Urothelium cell line (cell line): ENCODE measurements at regions not wholly inside any gene's neighbourhood (a gene's known extent, or its start where the extent isn't known, plus 50 kb on each side); places are given as distances from the start of the nearest gene placed in this dataset.
"Not testable (repeated sequence)": the region's sequence is repeated elsewhere in the genome, so short reads cannot be mapped to it uniquely, and the experiment has no call there.

ENCODE experiments used
- DNase-seq: peaks from one replicate; pipeline ENCODE4 v3.0.0; 2011; ENCODE audit warnings: low spot score, mixed read lengths
- FAIRE-seq: peaks from 2 replicates; lab custom pipeline; 2011; peaks lifted over from hg19 to GRCh38; lab: Jason Lieb, UNC

DNA sequence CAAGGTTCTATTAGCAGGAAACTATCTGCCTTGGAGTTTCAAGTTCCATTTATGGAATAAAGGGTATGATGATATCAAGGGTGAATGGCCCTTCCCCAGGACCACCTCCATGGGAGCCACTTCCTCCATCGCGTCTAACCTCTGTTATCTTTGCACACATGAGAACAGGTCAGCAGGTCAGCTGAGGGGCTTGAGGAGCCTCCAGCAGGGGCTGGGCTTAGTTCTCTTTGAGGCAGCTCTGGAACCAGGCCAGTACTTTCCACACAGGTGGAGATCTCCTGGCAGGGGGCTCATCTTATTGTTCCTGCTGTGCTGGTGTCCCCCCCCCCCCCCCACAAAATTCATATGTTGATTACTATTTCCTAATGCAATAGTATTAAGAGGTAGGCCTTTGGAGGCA lies 472.2 kb upstream of the ZMIZ1 start:
- FAIRE-seq (peak; percentile 37), DNase-seq (no peak)

DNA sequence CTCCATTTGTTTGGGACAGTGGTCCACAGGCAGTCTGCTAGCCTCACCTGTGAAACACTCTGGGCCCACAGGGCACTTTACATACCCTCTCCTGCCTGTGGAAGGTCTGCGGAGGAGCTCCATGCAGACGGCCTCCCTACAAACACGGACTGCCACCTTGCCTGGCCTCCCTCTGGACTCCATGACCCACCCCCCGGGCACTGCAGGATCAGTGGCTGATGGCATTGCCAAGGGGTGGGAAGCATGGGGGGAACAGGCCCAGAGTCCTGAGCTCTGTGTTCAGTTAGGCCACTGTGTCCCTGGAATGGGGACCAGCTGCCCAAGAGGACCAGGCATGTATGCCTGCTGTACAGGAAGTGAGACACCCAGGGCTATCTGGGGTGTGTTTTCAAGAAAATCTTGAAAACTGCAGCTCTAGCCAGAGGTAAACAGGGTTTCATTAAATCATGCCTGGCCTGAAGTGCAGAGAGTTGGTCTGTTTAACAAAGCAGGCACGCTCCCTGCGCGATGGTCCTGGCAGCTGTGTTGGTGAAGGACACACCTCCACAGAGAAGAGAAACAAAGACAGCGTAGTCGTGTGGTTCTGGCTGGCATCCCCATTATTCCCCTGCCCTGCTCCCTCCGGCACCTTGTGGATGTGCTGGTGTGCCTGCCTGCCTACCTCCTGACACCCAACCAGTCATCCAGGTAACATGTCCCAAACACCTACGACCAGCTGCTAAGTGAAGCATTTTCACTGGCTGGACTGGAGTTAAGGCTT lies 470.8 kb upstream of the ZMIZ1 start:
- FAIRE-seq: peak; percentile 74
- DNase-seq: no peak

DNA sequence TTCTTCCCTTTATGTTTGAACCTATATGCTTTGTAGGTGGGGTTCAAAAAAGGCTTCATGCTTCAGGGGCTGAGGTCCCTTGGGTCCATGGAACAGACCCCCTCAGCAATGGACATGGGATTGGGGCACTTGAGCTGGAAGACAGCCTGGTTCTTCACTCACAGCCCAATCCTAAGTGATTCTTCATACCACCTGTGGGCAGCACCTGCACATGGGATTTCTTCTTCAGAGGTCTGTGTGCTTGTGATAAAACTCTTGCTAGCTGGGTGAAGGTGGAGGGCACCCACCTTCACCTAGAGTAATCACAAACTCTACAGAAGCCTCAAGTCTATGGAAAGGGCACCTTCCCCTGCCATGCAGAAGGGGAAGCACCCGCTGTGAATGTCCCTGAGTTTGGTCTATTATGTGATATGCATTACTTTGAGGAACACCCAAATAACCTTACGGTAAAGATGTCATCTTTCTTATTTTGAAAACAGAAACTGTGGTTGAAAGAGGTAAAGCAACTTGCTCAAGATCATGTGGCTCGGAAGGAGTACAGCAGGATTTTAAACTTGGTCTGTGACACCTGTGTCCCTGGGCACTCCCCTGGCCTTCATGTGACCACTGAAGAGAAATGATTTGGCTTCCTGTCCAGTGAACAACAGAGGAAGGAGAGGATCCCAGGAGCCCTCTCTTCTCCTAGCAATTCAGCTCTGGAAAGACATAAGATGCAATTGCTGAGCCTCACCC lies 469.5 kb upstream of the ZMIZ1 start:
- FAIRE-seq (no peak), DNase-seq (no peak)

DNA sequence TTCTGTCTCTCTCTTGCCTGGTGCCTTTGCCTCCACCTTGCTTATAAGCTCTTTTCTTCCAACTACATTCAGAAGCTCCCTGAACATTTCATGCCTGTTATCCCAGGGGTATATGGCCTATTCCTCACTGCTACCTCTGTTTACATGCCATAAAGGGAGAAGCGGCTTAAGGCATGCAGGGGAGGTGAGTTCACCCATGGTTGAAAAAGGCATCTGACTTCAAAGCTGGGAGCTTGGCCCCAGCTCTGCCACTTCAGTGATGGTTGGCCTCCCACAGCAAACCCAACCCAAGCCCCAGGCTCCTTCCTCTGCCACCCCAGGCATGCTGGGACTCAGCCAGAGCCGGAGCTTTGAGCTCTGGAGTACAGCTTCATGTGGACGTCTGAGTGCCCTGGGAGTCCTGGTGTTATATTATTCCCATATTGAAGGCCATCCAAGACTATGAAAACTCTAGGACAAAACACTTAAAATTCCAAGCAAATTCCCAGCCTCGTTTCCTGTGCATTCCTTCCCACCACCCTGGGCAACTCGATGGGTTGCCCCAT lies 468.6 kb upstream of the ZMIZ1 start:
- no peak for FAIRE-seq
- no peak for DNase-seq

DNA sequence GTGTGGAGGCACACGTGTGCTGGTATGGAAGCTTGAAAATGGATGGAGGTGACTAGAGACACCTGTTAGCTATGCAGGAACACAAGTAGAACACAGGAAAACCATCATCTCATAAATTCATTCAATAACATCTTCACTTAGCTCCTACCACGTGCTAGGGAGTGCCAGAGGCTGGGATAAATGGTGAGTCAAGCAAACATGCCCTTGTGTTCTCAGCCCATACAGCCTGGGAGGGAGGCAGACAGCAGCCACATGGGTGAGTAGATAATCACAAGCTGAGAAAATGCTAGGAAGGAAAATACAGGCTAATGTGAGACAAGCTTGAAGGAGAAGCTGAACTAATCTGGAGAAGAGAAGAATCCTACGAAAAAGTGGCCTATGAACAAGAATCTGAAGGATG lies 468.0 kb upstream of the ZMIZ1 start:
- DNase-seq (no peak), FAIRE-seq (no peak)

DNA sequence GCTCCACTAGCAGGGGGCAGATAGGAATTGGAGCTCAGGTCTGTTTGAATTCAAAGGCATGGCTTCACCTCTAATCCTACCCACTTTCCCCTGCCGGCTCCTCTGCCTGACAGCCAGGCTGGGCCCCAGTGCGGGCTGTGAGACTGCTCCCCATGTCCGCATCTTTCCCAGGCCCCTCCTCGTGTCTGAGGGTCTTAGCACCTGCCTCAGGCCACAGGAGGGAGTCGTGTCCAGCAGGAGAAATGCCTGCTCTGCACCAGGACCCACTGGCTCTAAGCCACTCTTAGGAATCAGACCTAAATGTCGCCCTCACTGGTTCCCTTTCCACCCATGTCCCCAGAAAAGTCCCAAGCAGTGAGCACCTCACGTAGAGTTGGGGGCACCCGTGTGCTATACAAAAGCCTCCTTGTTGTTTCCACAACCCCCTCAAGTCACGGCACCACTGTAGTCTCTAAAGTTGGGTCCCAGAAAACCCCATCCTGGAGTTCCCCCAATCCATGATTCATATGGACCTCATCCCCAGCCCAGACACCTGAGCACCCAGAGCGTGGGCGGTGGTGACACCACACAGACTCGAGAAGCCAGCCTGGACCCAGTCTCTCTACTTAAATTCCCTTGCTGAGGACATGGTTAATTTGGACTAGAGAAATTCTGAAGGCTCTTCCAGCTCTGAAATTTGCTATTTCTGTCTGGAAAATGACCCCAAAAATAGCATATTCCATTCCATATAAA lies 466.4 kb upstream of the ZMIZ1 start:
- DNase-seq (no peak), FAIRE-seq (no peak)

DNA sequence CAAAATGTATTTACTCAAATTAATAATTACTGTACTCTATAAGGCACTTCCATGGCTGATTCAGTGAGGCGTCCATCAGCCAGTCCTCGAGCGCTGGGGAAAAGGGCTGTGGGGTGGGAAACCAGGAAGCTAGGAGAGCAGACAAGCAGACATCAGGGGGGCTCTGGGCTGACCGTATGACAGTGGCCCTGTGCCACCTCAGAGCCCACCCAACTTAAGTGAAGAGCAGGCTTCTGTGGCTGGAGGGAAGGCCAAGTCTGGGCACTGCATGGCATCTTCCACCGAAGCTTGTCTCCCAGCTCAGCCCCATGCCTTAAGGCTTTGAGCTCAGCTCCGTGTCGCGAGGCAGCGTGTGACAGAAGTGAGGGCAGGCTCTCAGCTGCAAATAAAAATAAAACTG lies 464.5 kb upstream of the ZMIZ1 start:
- no peak for DNase-seq
- no peak for FAIRE-seq

DNA sequence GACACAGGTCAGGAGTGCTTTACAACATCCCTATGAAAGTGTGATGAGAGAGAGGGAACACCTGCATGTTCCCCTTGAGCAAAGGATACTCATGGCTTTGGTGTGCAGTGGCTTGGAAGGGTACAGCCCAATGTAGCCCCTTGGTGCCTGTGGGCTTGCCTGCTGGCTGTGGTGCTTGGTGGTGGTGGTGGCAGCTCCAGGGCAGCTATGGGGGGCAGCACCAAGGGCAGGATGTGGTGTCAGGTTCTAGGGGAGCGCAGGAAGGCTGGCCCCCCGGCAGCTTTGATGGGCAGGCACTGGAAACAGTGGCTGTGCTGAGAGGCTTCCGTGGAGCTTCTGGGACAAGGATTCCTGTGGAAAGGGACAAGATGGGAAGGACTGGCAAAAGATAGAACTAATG lies 464.0 kb upstream of the ZMIZ1 start:
- DNase-seq: no peak
- no peak for FAIRE-seq

DNA sequence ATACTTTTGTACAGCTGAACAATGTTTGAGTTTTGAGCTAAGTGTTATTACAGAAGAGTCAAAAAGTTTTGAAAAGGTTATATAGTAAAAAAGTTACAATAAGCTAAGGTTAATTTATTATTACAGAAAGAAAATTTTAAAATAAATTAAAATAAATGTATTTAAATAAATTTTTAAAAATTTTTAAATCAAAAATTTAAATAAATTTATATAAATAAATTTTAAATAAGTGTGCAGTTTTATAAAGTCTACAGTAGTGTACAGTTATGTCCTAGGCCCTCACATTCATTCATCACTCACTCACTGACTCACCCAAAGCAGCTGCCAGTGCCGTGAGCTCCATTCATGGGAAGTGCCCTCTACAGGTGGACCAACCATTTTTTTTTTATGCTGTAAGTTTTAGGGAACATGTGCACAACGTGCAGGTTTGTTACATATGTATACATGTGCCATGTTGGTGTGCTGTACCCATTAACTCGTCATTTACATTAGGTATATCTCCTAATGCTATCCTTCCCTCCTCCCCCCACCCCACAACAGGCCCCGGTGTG lies 462.9 kb upstream of the ZMIZ1 start:
- no peak for FAIRE-seq

DNA sequence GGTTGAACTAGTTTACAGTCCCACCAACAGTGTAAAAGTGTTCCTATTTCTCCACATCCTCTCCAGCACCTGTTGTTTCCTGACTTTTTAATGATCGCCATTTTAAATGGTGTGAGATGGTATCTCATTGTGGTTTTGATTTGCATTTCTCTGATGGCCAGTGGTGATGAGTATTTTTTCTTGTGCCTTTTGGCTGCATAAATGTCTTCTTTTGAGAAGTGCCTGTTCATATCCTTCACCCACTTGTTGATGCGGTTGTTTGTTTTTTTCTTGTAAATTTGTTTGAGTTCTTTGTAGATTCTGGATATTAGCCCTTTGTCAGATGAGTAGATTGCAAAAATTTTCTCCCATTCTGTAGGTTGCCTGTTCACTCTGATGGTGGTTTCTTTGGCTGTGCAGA lies 462.0 kb upstream of the ZMIZ1 start:
- not testable (repeated sequence) for FAIRE-seq, DNase-seq

More for the DNA sequence above, 462.9 kb upstream of the ZMIZ1 start:
- peak; percentile 36 for DNase-seq

DNA sequence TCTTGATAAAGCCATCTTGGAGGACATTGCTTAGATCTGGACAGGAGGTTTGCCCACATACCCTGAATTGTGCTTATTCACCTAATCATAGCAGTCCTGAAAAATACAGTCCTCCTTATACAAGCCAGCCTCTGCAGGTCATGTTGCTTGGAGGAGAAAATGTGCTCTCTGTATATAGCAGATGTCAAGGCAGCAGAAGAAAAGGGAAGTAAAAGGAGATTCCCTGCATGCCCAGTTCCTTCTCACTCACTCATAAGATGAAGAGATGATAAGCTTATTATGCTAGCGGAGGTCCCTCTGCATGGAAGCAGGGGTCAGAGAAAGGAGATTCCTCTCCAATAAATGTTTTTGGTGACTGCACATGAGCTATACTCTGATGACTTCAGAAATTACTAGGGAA lies 458.8 kb upstream of the ZMIZ1 start:
- no peak for DNase-seq
- no peak for FAIRE-seq

DNA sequence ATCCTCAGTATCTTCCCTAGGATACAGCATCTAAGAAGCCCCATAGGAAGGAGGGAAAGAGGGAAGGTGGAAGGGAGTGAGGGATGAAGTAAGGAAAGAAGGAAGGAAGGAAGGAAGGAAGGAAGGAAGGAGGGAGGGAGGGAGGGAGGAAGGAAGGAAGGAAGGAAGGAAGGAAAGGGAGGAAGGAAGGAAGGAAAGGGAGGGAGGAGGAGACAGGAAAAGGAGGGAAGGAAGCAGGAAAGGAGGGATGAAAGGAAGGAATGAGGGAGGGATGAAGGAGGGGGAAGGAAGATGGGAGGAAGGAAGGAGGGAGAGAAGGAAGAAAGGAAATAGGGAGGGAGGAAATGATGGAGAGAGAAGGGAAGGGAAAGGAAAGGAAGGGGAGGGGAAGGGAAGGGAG lies 455.6 kb upstream of the ZMIZ1 start:
- FAIRE-seq (no peak), DNase-seq (no peak)

DNA sequence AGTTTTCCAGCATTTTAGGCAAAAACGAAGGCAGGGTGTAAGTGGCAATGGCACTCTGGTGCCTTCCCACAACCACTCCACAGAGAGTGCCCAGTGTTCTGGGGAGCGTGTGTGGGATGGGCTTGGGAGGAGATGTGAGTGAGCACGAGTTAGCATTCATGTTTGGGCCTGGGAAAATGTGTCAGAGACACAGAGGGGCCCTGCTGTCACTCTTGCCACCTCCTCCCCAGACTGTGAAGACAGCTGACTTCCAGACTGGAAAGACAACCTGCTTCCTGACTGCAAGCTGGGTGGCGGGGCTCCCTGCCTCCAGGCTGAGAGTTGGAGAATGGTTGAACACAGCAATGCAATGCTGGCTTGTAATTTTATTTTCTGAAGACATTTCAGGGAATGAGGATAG lies 454.5 kb upstream of the ZMIZ1 start:
- DNase-seq: no peak
- FAIRE-seq: no peak

DNA sequence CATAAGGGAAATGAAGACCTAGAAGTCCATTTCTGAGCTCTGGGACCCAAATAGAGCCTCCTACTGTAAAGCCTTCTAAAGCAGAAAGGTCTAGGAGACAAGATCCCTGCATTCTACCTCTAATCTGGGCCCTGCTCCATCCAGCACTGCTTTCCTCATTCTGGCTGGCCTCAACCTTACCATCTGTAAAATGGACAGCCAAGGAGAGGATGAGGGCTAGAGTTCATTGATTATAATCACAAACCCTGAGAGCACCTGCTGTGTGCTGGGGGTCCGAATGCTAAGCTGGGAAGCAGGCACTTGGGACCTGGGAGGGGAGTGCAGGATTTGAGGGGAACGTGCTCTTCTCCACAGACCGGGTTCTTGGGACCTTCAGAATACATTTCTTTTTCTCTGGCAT lies 454.0 kb upstream of the ZMIZ1 start:
- no peak for DNase-seq
- no peak for FAIRE-seq

DNA sequence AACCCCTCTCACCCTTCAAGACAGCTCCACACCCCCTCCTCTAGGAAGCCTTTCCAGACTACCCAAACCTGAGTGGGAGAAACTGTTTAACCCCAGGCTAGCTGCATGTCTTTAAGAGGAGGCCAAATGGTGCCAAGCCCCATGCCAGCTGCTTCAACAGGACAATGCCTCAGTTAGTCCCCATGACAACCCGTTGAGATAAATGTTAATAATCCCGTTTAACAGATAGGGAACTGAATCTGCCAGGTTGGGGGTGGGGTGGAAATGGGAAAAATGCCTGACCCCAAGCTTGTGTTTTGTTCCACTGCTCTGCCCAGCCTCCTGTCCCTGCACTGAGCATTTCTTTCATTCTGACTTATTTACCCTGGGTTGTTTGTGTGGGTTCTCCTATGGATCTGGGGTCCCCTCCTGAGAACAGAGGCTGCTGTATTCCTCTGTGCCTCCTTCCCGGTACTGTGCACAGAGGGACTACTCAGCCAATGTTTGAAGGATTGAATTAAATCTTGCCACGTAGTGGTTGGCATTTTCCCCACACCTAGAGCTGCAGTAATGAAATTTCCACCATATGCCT lies 452.6 kb upstream of the ZMIZ1 start:
- FAIRE-seq: no peak

DNA sequence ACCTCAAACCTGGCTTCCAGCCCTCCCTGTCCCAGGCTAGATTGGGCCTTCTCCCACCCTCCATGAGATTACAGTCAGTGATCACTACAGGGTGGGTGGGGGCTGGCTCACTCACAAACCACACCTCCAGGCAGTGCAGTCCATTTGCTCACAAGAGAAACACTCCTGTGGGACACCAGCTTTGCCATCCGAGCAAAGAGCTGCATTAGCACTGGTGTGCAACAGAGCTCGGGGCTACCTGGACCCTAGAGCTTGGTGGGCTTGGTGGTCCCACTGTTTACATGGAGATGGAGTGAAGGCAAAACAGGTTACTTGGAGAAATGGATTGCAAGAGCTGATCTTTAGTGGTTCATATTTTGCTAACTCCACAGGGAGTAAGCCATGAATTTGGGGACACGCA lies 451.7 kb upstream of the ZMIZ1 start:
- no peak for FAIRE-seq
- no peak for DNase-seq

More for the DNA sequence above, 452.6 kb upstream of the ZMIZ1 start:
- no peak for DNase-seq

DNA sequence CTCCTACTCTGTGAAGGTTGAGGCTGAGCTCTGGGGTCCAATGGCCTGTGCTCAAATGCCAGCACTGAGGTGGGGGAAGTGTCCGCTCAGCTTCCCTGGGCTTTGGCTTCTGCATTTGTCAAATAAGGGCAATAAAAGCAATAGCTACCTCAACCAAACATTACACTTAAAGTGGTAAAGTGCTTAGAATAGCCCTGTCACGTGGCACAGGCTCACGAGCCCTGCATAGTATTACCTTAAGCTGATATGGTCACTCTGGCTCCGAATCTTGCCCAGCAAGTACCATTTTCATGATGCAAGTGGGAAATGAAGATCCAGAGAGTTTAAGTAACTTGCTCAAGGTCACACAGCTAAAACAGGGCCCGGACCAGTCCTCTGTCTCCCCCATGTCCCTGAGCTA lies 451.1 kb upstream of the ZMIZ1 start:
- DNase-seq: no peak
- no peak for FAIRE-seq

DNA sequence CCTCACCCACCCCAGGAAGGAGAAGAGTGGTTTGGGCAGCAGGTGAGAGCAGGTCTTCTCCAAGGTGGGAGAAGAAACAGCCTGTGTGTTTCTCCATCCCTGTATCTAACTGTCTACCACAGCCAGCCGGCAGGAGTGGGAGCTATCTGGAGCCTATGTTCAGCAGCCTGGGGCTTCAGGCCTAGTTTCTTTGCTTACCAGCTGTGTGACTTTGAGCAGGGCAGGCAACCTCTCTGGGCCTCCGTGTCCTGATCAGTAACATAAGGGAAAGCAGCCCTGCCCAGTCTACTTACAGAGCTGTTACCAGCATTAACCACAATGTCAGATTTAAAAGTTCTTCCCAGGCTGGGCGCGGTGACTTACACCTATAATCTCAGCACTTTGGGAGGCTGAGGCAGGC lies 450.7 kb upstream of the ZMIZ1 start:
- DNase-seq (no peak), FAIRE-seq (no peak)

DNA sequence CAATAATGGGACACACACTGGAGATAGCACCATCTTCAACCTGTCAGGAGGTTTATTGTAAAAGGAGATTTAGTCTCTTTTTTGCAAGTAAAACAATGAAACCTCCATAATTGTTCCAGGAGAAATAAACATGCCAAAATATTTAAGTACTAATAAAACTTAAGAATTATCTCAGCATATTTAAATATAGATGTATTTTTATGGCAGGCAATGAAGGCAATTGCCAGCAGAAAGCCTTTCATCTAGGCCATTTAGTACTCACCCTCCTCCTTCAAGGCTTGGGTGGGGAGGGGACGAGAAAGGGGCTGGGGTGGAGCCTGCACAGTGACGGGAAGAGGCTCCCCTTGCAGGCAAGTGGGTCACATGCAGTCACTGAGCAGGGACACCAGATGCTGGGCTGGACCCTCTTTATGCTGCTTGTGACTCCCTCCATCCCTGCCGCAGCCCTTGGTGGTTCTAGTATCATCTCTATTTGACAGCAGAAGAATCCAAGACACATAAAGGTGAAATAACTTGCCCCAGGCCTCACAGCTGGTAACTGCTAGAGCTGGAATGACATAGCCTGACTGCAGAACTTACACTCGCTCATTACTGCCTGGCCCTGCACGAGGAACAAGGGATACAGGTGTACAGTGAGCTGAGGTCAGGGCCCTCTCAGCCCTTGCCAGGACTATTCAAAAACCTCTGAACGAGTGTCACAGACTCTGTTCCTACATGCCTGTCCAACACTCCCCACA lies 449.5 kb upstream of the ZMIZ1 start:
- FAIRE-seq: no peak
- no peak for DNase-seq

DNA sequence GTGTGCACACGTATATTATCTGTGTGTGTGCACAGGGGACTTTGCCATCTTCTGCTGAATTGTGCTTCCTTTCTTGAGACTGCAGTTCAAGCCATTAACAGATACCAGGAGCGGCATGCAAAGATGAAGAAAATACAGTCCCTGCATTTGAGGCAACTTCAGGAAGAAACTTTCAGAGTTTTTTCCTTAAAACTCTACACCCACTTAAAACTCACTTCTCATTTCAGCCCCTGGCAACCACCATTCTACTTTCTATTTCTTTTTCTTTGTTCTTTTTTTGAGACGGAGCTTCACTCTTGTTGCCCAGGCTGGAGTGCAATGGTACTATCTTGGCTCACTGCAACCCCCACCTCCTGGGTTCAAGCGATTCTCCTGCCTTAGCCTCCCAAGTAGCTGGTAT lies 448.9 kb upstream of the ZMIZ1 start:
- no peak for FAIRE-seq
- DNase-seq: no peak
